NCI-H1694 treated with DMSO at 0.1 percent for 48 hours (cell line): ENCODE measurements at regions not wholly inside any gene's neighbourhood (a gene's known extent, or its start where the extent isn't known, plus 50 kb on each side); places are given as distances from the start of the nearest gene placed in this dataset.
A peak's percentile ranks its signal among the peaks of the same experiment; 100 is the strongest.

Experiments
- DNase-seq: peaks from one replicate; lab custom pipeline; 2025; lab: John Stamatoyannopoulos, UW

DNA sequence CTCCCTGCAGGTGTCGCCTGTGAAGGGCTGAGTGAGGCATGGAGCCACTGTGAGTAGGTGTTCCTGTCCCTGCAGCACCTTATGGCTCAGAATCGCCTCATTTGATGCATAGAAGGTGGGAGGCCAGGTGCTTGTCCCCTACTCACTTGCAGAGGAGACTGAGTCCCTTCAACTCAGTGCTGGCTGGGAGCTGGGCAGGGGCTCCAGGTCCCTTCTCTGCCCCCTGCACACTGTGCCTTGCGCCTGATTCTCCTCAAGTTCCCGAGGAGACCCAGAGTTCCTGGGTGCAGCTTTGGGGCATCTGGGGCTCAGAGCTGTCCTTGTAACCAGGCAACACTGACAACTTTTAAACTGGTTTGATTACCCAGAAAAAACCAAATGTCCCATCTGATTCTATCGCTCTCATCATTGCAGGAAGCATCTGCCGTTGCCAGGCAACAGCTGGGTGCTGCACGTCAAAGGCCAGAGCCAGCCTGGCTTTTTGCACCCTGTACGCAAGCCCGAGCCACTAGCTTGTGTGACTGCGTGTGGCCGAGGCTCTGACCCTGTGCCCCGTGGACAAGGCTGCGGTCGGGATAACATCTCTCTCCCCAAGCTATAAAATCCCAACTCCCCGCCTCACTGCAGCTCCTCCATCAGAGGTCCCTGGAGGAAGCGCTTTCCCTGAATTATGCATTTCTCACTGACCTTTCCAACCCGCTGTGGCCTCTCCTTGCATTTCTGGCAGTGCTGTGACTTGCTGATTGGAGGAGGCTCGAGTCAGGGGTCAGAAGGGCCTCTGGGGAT lies 130.8 kb upstream of the HDAC4 start:
- DNase-seq, result no peak

DNA sequence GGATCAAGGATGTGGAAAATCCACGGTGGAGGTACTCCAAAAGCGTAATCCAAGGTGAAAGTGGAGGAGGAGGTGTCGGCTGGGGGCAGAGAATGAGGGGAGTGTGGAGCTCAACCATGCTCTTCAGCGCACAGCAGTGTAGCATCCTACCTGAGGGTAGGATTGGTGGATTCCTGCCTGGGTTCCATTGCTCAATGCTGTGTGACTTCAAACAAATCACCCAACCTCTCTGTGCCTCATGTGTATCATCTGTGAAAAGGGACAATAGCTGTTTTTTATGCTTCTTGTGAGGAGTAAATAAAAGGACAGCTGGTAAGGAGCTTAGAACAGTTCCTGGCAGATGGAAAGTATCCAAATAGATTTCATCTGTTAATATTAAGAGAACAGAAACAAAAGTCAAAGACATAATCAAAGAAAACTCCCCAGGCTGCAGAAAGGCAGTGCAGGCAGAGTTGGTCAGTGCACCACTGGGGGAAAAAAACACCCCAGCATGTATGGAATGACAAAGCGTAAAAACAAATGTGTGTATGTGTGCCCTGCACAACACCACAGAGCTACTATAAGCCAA lies 130.0 kb upstream of the HDAC4 start:
- no peak for DNase-seq

DNA sequence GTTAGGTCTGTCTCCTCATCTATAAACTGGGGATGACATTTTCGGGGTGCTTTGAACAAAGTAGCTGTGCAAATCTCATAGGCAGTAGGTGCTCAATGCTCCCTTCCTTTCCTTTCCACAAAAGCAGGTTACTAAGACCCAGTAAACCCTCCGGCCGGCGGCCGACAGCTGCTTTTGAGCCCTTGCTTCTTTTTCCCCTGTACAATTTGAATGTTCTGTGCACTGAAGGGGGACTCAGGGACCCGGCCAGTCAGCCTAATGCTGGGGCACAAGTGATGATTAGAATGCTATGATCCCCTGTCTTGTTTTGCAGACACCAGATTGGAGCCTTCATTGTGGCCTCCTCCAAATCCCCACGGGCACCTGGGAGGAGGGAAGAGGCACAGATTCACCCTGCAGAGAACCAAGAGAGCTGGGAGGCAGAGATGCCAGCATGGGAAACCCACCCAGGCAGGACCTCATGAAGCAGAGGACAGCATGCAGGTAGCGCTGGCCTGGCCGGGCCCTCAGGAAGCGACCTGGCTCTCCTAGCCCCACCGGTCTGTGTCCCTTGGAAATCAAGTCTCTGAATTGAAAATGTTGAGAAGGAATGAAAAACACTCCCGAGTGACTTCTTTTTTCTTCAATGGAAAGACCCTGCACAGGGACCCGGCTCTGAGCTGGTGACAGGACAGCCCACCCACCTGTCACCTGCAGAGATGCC lies 128.6 kb upstream of the HDAC4 start:
- DNase-seq, result no peak

DNA sequence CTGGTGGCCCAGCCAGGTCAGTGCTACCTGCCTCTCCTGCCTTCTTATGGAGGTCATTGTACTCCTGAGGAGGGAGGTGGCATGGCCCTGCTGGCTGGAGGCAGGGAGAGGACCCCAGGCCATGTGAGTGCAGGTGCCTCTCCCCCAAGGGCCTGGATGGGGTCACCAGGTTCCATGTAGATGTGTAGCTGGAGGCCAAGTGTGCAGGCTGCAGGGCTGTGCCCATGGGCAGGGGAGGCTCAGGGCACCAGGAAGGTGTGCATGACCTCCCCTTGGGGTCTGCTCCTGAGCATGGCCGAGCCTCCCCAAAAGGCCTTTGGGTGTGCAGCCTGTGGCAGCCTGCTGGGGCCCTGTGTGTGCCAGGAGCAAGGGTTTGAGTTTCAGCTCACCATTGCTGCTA lies 128.1 kb upstream of the HDAC4 start:
- no peak for DNase-seq

DNA sequence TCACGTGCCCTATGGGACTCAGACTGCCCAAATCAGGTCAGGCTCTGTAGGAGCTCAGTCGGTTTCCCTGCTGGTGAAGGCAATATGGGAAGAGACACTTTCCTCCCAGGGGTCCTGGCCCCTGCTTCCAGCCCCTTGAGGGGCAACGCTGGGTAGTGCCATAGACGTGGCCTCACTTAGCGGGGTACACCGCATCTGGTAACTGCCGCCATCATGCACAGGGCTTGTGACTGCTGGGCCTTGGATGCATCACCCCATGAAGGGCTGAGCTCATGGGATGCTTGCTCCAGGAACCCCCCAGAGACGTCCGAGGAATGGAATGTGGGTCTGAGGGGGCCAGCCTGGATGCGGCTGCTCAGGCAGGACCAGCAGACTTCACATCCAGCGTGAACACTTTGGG lies 127.3 kb upstream of the HDAC4 start:
- no peak for DNase-seq

DNA sequence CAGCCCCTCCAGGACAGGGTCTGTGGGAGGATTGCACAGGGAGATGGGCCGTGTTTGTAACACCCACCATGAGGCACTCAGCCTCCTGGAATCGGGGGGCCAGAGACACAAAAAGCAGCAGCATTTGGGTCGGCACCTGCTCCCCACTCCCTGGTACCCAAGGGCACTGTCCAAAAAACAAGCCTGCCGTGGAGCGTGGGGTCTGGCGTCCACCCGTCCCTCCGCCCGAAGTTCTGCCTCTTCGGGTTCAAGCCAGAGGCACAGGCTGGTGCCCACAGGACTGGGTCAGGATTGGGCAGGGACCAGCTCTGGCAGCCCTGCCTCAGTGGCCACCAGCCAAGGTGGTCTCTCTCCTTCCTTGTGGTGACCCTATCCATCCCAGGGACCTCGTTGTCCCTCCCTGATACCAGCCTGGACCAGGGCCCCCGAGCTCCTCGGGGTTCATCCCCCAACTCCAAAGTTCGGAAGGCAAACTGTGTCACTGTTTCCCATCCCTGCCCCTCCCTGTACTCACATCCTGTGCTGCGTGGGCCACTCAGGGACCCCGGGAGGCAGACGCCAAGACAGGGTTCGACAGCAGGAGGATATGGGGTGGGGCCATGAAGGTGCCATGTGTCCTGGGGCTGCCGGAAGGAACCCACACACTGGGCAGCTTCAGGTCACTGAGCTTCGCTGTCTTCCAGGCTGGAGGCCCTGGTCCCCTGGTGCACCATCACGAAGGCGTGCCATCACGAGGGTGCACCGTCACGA lies 126.0 kb upstream of the HDAC4 start:
- DNase-seq, result no peak

DNA sequence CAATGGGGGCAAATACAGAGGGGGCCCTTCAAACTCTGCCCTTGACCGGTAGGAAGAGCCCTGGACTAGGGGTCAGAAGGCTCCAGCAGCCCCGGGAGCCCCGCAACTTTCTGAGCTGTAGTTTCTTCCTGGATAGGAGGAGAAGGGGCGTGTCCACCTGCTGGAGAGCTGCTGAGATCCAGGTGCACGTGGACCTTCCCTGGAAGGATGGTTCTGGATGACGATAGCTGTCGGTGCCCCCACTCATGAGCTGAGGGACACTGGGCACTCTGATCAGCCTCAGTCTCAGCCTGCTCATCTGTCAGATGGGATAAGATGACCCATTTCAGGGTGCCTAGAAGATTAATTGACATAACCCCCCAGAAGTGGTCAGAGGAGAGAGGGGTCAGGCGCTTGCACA lies 125.2 kb upstream of the HDAC4 start:
- DNase-seq, result no peak

DNA sequence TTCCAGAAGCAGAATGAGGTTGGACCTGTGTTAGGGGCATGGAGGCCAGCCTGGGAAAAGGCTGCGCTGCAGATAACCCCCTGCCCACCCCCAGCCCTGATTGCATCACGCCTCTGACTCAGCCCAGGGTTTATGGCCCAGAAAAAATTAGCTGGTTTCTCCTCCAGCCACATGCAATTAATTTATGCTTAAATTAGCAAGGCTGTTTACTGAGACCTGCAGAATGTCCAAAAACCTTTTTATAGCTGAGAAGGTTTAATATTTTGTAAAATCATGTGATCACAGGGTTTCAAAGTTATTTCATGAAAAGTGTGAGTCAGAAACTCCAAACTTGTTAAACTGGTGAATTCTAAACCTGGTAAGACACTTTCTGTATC lies 123.1 kb upstream of the HDAC4 start:
- DNase-seq, result no peak

DNA sequence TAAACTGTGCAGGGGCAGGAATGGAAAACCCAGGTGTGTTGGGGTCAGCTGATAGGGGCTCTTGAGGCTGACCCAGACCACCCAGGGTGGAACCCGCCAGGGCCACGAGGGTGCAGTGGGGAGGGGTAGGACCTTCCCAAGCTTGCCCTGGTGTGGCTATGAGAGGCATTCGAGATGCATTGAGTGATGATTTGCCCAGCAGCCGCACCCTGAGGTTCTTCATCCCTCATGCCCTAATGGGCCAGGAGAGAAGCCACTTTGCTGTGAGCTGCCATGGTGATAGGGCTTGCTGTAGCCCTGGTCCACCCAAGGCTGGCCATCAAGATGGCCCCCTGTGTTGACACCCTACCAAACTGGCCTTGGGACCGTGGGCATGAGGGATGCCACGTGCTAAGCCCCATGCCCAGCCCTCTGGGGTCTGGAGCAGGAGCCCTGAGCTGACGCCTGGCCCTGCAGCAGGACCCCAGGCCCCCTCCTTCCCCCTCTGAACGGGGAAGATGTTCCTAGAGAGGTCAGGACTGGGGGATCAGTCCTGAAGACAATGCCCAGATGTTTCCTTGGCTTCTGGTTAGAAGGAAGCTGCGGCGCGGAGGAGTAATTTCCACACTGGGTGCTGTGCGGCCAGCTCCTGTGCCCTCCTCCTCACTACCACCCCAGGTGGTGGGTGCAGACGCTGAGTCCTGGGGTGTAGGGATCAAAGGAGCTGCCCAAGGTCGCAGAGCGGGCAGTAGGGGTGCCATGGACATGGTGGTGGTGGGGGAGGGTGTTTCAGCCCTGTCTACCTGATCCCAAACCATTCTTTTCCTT lies 122.5 kb upstream of the HDAC4 start:
- no peak for DNase-seq

DNA sequence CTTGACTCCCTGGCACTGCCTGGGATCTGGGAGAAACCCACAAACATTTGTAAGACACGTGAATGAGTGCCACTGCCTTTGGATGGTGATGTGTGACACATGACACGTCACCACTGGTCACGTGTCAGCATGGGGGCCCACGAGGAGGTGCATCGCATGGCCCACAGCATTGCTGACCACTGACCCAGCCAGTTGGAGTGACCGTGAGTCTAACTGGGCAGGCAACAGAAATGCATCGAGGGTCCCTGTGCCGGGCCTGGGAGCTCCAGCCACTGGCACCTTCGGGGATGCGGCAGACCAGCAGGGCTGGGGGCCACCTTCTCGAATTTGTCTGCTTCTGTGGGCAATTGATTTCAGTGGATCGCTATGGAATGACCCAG lies 121.9 kb upstream of the HDAC4 start:
- DNase-seq, result no peak

DNA sequence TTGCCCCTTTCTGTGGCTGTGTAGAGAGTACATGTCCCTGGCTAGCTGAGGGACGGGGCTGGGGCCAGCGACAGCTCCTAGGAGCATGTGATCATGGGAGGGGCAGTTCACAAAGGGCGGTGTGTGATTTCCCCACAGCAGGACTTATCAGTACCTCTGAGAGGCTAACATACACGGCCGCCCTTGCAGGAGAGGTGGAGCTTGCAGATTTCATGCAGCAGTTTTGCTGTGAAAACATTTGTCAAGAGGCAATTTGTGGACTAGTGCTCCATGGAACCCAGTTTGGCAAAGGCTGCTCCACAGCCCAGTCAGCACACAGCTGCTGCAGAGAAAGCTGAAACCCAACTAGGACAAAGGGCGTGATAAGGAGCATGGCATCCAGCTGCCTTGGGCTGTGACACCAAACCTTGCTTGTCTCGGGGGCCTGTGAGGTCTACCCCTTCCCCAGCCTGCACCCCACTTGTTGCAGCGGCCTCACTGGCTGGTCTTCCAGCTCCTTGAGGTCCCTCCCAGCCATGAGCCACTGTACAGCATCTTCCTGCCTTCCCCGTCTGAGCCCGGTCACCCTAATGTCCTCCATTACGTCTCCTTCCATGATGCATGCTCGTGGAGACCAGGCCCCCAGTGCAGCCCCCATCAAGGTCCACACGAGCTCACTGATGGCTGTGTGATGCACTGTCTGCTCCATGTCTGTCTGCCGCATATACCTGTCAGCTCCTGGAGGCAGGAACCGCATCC lies 121.4 kb upstream of the HDAC4 start:
- DNase-seq, result no peak

DNA sequence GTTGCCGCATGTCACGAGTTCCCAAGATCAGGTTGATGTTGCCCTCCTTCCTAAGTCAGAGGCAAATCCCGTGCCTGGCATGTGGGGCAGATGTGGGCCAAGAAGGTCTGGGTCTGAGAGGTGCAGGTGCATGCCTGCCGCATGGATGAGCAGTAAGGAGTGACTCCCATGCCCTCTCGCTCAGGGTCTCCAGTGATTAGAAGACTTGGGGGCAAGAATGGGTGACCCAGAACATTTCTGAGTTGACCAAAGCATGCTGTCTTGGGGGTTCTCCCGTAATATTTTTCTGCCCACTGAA lies 120.6 kb upstream of the HDAC4 start:
- no peak for DNase-seq

DNA sequence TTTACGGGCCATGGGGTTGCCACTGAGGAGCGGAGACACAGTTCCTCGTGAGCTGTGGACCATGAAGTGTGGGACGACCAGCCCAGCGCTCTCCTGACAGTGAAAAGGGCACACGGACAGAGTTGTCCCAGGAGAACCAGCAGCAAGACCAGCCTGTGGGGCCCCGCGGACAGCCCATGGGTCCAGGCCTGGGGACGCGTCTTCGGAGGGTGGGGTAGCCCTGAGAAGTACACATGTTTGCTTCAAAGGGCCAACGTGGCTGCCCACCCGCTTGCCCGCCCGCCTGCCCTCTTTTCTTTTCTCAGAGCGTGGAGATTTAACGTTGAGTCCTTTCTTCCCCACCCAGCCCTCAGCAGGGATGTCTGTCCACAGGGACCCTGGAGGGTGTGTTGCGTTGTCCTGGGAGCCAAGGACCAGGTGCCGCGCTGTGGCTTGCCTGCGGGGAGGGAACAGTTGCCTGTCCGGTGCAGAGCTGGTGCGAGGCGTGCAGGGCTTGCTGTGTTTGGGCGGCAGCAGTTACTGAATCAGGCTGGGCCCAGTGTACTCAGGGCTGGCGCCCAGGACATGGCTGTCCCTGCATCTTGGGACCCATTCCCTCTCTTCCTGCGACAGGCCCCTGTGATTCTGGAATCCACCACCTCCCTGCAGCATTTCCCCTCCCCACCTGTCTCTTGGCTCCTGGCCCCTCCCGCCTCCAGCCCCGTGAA lies 120.1 kb upstream of the HDAC4 start:
- no peak for DNase-seq

DNA sequence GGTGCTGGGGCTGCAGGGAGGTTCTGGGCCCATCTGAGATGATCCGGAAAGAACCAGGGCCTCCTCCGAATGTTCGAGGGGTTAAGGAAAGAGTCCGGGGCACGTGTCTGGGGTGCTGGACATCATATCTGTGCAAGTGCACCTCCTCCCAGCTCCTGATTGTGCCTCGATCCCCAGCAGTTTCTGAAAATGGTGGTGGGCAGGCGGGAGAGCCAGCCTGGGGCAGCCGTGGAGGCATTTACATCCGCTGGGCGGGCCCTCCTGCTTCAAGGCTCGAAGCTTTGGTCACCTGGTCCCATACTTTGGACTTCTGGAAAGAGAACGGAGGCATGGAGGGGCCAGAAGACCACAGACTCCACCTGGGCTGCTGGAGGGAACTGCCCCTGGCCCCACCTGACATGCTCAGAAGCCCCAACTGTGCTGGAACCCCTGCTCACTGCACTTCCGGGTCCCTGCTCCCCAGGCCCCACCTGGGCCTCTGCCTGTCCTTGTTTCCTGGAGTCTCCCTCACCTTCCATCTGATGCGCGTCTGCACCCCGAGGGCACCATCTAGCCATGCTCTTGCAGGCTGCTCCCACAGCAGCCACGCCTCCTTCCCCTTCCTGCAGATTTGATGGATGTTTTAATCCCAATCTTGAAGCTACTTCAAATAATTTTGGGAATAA lies 119.2 kb upstream of the HDAC4 start:
- no peak for DNase-seq

DNA sequence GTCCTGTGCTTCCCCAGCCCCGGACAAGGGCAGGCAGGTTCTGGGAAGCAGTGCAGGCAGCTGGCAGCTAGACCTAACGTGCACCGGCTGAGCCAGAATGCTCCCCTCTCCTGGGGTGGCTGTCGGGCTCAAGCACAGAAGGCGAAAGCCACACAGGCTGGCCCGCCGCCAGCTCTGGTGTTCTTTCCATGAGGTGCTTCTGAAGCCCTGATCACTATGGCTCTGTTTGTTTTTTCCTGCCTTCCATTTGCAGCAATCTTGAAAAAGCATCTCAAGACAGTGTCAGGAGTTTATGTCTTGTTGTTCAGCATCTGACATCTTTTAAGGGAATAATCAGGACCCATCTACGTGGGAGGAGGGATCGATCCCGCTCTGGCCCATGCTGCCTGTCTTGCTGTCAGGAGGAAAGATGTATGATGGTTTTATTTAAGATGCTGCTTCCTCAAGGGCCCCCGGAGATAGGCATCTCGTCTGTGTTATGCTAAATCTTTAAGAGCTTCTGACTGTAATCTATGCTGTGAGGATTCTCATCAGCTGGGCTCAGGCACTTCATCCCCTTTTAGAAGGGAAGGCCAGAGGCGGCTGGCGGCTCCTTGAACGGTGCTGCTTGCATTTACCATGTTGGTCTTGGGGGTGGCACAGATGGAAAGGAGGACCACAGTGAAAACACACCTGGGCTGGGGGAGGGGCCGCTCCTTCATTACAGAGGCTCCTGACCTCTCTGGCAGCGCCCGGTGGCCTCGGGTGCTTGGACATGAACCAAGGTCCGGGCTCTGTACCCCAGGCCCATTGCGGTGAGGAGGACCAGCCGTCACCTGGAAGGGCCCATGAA lies 118.5 kb upstream of the HDAC4 start:
- DNase-seq, result peak; percentile 65

DNA sequence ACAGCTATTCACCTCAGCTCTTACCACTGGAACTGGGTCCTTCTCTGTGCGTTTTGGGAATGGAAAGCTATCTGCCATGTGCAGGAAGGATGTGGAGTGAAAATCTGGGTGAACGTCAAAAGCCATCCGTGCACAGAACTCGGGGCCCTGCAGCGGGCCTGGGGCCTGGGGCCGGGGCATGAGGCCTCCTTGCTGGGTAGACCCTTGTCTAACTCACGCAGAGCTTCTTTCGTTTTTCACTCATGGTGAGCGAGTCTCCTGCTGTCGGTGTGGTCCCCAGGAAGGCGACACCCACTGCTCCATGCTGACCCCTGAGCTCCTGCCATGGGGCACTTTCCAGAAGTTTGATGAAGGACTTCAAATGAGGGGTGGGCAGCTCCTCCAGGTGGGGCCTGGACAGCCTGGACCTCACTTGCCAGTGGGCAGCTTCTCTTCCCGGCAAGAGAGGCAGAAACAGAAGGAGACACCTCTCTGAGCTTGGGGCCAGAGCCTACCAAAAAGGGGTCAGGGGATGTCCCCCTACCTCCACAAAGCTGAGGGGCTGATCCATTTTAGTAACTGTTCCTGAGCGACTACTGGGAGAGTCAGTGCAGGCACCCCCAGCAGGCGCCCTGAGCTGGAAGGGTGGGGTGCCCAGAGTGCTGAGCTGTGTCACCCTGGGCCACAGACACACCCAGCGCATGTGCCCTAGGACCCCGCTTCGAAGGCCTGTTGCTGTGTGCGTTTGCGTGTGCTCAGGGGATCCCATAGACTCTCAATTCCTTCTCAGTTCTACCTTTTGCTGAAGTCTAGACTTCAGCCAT lies 117.7 kb upstream of the HDAC4 start:
- DNase-seq, result no peak

DNA sequence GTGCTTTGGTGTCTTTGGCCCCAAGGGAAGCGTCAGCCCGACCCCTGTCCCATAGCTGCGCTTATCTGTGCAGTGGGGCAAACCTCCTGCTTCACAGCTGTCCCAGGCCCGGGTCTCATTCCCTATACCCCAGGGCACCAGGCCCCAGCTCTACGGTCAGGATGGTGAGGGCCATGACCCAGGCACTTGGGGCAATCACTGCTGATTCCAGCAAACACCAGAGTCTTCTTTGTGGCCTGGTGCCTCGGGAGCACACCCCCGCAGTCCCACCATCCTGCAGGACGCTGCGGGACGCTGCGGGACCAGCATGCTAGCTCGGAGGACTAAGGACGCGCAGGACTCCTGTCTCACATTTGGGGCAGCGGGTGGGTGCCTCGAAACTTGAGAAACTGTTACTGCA lies 116.9 kb upstream of the HDAC4 start:
- no peak for DNase-seq

DNA sequence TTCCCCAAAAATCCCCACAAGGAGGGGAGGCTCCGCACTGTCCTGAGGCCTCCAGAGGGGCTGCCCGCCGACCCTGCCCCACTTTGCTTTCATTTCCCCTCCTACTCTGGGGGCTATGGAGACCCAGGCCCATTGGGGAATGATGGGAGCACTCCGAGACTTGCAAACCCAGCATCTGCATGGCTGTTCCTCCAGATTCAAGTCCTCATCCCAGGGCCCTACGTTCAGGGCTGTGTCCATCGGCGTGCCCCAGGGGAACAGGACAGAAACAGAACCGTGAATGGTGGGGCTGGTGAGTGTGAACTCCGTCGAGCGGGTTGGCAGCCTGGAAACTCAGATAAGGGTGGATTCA lies 116.1 kb upstream of the HDAC4 start:
- DNase-seq, result no peak
